ENCODE measurements at regions not wholly inside any gene's neighbourhood (a gene's known extent, or its start where the extent isn't known, plus 50 kb on each side); places are given as distances from the start of the nearest gene placed in this dataset.
"Not testable (repeated sequence)": the region's sequence is repeated elsewhere in the genome, so short reads cannot be mapped to it uniquely, and the experiment has no call there.

DNA sequence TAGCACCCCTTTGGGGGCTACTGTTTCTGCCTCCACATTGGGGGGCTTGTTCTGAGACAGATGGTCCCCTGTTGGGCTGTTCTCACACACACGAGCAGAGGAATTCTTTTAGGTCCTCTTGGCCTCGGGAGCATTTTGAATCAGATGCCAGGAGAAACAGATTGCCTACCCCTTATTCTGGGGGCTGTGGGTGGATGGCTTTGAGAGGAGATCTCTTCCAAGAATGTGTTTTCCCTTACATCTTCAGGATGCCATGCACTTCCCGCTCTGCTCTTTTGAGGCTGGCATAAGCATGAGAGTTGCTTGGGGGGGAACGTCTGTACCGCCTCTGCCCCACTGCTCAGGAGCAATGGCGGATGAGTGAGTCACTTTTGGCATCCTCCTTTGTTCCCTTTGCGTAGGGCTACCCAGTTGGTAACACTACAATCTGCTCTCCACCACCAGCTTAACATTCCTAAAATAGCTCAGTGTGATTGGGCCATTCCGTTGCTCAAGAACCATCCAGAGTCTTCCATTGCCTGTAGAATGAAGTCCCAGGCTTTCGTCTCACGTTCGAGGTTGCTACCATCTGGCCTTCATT lies 154.4 kb downstream of the RPLP1 start:
- no peak for DNase-seq (ENCODE audit: low read depth)
- in situ Hi-C loops (cut with HindIII; ENCODE audit: low pct_unique_long_range_greater_than_20kb, low sequenced_read_pairs) = no loop called here

DNA sequence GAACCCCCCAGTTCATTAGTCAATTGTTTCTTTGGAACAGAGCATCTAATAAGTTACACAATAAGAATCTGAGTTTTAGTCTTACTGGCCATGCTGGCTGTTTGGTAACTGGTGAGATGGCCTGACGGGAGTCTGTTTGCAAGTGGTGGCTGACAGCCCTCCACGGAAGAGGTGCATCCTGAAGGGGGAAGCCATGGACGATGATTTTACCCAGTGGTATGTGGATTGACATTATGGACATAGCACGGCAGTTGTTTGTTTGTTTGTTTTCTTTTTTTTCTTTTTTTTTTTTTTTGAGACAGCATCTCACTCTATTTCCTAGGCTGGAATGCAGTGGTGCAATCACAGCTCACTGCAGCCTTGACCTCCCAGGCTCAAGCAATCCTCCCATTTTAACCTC lies 156.0 kb downstream of the RPLP1 start:
- no peak for DNase-seq (ENCODE audit: low read depth)
- in situ Hi-C loops (cut with HindIII; ENCODE audit: low pct_unique_long_range_greater_than_20kb, low sequenced_read_pairs) = no loop called here

DNA sequence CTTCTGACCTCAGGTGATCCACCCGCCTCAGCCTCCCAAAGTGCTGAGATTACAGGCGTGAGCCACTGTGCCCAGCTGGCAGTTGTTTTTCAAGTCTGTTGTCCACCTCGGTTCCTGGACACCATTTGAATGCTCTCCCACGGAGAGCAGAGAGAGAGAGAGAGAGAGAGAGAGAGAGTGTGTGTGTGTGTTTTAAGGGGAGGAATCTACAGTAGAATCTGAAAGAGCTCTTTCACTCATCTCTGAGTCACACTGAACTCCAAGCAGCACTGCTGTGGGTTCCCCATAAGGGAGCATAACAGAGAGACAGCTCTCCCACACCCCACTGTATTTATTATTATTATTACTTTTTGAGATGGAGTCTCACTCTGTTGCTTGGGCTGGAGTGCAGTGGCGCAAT lies 156.6 kb downstream of the RPLP1 start:
- in situ Hi-C loops (cut with HindIII; ENCODE audit: low pct_unique_long_range_greater_than_20kb, low sequenced_read_pairs) = no loop called here
- peak; percentile 38 for DNase-seq (ENCODE audit: low read depth)

DNA sequence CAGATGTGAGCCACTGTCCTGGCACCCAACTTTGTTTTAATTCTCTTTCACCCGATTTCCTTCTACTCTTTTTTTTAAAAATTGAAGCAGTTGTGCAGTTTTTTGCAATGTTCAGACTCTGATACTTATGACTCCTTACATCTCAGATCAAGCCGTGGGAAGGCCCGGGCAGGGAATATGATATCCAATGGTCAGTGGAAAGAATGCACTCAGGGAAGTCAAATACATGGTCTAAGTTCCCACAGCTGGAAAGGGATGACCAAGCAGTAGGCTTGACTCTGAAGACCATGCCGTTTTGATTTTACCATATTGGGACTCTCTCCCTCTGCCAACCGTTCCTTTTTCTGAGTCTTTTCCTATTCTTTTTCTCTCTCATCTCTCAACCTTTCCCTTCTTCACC lies 157.2 kb downstream of the RPLP1 start:
- DNase-seq (ENCODE audit: low read depth) = no peak
- in situ Hi-C loops (cut with HindIII; ENCODE audit: low pct_unique_long_range_greater_than_20kb, low sequenced_read_pairs) = no loop called here

DNA sequence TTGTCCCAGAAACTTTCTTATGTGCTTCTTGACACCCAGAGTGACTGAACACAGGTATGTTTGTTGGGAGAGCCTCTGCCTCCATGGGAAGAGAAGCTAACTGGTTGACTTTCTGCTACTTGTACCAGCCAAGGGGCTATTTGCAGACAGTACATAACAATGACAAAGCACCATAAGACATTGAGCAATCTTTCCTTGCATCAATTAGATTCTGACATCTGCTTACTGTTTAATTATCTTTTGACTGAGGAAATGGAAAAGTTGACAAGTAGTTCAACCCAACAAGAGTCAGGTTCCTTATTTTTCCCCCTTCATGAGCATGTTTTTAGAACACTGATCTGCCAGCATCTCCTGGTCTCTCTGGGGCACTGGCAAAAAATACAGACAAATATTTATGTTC lies 157.7 kb downstream of the RPLP1 start:
- no peak for DNase-seq (ENCODE audit: low read depth)
- in situ Hi-C loops (cut with HindIII; ENCODE audit: low pct_unique_long_range_greater_than_20kb, low sequenced_read_pairs) = no loop called here

DNA sequence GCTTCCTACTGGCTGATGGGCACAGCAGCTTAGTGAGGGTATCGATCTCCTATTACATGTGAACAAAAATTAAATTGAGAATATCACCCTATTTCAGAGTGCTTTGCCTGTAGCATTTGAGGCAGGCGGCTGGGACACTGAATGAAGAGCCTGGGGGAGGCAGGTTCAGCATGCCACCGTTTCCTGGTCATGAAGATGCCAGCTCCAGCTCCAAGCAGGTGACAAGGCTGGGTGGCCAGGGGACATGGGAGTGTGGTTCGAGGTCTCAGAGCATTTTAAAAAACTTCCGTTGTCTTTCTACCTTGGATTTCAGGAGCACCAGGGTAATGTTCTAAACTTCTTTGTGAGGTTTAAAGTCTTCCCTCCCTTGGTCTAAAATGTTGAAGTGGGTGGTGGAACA lies 158.2 kb downstream of the RPLP1 start:
- no peak for DNase-seq (ENCODE audit: low read depth)
- in situ Hi-C loops (cut with HindIII; ENCODE audit: low pct_unique_long_range_greater_than_20kb, low sequenced_read_pairs) = no loop called here

DNA sequence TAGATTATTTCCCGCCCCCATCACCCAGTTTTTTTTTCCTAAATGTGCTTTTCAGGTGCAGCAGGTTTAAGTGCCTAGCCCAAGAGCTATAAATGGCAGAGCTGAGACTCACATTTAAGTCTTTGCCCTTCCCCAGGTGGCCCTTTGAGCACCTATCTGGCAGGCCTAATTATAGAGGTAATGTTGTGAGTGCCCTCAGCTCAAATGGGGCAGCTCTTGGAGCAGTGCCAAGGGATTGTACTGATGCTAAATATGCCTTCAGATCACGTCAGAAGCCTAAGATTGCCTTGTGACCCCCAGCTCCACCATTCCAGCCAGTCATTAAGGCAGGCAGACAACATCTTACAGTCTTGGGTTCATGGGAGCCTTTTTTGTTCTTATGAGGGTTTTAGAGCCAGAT lies 159.5 kb downstream of the RPLP1 start:
- in situ Hi-C loops (cut with HindIII; ENCODE audit: low pct_unique_long_range_greater_than_20kb, low sequenced_read_pairs) = no loop called here
- no peak for DNase-seq (ENCODE audit: low read depth)

DNA sequence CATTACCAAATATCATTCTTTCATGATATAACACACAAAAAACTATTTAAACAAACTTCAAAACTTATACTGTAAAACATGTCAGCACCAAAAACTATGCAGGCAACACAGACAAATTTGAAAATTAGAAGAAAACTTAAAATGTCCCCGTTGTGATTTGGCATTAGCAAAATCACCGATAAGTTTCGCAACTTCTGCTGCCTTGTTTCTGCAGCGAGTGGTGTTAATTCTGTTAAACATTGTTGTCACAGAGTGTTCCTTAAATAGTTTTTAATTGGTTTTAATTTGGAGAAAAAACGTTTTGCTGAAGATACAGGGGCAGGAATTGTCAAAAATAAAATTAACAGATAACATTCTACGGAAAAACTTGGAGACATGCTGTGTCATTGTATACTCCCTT lies 160.6 kb downstream of the RPLP1 start:
- in situ Hi-C loops (cut with HindIII; ENCODE audit: low pct_unique_long_range_greater_than_20kb, low sequenced_read_pairs) = no loop called here

DNA sequence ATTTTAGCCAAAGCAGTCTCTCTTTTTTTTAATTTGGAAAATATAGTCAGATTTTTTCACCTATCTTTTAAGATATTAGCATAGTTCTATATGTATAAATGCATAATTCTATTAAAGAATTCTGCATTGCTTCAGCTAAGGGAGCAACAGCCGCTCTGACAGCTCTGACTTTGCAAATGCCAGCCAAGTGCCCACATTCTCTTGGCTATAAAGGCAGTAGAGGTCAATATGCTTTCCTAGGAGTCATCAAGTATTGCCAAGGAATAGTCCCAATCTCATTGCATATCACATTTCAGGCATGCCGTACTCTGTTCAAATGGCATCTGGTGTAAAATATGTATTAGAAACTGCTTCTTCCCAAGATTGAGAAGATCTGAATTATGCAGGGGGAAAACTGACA lies 161.4 kb downstream of the RPLP1 start:
- DNase-seq (ENCODE audit: low read depth) = no peak
- in situ Hi-C loops (cut with HindIII; ENCODE audit: low pct_unique_long_range_greater_than_20kb, low sequenced_read_pairs) = no loop called here

More for the DNA sequence above, 160.6 kb downstream of the RPLP1 start:
- DNase-seq (ENCODE audit: low read depth) = no peak

DNA sequence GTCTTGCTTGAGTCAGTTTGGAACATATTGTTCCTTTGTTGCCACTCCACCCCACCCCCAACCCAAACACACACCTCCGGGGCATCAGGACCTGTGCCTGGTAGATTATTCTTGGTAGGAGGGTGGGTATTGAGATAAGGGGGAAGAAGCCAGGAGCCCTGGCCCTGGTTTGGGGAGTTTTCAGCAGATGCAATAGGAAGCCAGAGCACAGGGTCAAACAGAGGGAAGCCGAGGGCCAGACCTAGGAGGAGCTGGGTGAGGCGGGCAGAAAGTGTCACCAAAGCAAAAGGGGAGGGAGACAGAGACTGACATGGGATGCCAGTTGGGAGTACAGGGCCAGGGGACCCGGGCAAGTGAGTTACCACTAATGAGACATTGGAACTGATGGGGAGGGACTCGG lies 163.1 kb downstream of the RPLP1 start:
- in situ Hi-C loops (cut with HindIII; ENCODE audit: low pct_unique_long_range_greater_than_20kb, low sequenced_read_pairs) = no loop called here
- DNase-seq (ENCODE audit: low read depth) = no peak

DNA sequence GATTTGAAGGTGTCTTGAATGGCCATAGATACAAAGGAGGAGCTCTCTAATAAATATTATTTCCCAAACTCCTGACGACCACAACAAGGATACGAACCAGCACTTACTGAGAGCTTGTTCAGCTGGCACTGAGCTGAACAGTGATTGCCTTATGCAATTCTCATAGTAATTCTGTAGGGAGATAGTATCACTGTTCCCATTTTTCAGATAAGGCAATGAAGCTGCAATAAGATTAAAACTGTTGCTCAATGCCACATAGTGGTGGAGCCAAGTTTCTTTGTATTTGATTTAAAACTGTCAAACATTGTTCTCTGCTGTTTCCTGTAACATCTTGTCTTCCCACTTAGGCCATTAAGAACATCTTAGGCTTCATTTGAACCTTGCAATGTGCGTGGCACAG lies 163.9 kb downstream of the RPLP1 start:
- in situ Hi-C loops (cut with HindIII; ENCODE audit: low pct_unique_long_range_greater_than_20kb, low sequenced_read_pairs) = no loop called here

DNA sequence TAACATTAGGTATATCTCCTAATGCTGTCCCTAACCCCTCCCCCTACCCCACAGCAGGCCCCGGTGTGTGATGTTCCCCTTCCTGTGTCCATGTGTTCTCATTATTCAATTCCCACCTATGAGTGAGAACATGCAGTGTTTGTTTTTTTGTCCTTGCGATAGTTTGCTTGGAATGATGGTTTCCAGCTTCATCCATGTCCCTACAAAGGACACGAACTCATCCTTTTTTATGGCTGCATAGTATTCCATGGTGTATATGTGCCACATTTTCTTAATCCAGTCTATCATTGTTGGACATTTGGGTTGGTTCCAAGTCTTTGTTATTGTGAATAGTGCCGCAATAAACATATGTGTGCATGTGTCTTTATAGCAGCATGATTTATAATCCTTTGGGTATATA lies 164.5 kb downstream of the RPLP1 start:
- DNase-seq (ENCODE audit: low read depth); in situ Hi-C loops (cut with HindIII; ENCODE audit: low pct_unique_long_range_greater_than_20kb, low sequenced_read_pairs): not testable (repeated sequence)

More for the DNA sequence above, 163.9 kb downstream of the RPLP1 start:
- DNase-seq (ENCODE audit: low read depth) = no peak

DNA sequence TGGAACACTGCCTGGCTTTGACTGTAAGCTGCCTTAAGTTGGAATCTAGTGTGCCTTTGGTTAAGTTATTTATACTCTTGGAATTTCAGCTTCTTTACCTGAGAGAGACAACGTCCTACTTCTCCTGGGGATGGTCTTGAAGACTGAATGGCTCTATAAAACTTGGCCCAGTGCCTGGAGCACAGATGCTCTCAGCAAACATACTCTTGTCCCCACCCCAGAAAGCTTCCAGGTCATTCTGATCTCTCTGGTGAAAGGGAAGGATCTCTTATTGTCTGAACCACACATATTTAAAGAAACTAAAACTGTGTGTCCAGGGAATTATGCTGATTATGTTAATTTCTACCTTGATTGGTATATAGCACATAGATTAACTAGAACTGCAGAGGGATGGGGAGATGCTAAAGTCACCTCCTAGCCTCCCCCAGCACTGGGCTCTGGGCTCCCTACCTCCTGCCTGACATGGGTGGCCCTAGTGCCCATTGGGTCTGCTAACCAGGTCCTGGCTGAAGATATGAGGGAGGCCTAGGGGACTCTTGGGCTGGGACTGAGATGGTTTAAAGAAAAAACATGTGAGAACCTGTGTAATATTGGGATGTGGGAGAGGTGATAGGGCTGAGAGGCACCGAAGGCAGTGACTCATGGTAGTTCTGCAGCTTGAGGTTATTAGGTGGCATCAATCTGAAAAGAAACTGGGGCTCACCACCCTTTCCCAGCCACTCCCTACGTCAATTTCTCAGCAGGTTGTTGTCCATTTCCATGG lies 171.0 kb downstream of the RPLP1 start:
- in situ Hi-C loops (cut with HindIII; ENCODE audit: low pct_unique_long_range_greater_than_20kb, low sequenced_read_pairs) = no loop called here
- no peak for DNase-seq (ENCODE audit: low read depth)

DNA sequence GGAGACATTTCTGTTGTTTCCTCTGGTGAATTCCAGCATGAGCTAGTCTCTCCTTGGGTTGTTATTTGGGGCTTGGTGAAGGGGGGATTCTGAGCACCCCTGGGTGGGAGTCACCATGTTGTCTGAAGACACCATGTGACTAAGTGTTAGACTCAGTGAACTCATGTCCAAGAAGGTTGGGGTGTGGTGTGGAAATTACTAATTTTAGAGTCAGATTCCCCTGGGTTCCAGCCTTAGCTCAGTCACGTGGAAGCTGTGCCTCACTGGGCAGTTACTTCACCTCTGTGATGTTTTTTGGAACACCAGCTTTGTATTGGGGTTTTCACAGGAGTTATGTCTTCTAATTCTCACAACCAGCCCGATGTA lies 171.5 kb downstream of the RPLP1 start:
- in situ Hi-C loops (cut with HindIII; ENCODE audit: low pct_unique_long_range_greater_than_20kb, low sequenced_read_pairs) = no loop called here
- DNase-seq (ENCODE audit: low read depth) = no peak

DNA sequence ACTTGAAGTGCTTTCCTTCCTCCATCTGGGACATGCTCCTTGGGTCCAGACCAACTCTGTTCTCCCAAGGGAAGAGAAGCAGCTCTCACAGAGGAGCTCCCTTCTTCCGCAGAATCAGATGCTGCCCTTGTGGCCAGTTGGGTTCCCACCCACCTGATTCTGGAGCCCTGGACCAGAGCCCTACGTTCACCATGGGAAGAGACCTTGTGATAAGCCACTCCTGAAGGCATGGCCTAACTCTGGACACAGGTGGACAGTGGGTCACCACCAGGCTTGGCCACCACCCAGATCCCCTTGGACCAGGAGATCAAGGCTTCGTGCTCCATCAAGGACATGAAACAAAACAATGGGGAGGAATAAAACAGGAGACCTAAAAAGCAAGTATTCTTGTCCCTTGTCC lies 172.2 kb downstream of the RPLP1 start:
- in situ Hi-C loops (cut with HindIII; ENCODE audit: low pct_unique_long_range_greater_than_20kb, low sequenced_read_pairs) = no loop called here
- no peak for DNase-seq (ENCODE audit: low read depth)

DNA sequence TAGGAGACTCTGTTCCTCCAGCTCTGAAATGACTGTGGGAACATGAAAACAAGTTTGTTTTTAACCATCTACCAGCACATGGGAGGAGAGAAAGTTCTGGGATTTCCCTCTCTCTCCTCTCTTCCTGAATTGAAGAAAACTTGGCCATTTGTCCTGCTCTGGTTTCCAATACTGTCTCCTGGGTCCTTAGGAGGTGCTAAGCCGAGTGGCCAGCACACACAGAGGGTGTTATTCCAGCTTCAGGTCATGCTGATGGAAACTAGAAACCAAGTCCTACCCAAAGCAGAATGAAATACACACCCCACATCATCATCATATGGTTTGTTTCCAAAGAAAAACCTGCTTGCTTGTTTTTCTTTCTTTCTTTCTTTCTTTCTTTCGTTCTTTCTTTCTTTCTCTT lies 172.7 kb downstream of the RPLP1 start:
- DNase-seq (ENCODE audit: low read depth) = no peak
- in situ Hi-C loops (cut with HindIII; ENCODE audit: low pct_unique_long_range_greater_than_20kb, low sequenced_read_pairs) = no loop called here

DNA sequence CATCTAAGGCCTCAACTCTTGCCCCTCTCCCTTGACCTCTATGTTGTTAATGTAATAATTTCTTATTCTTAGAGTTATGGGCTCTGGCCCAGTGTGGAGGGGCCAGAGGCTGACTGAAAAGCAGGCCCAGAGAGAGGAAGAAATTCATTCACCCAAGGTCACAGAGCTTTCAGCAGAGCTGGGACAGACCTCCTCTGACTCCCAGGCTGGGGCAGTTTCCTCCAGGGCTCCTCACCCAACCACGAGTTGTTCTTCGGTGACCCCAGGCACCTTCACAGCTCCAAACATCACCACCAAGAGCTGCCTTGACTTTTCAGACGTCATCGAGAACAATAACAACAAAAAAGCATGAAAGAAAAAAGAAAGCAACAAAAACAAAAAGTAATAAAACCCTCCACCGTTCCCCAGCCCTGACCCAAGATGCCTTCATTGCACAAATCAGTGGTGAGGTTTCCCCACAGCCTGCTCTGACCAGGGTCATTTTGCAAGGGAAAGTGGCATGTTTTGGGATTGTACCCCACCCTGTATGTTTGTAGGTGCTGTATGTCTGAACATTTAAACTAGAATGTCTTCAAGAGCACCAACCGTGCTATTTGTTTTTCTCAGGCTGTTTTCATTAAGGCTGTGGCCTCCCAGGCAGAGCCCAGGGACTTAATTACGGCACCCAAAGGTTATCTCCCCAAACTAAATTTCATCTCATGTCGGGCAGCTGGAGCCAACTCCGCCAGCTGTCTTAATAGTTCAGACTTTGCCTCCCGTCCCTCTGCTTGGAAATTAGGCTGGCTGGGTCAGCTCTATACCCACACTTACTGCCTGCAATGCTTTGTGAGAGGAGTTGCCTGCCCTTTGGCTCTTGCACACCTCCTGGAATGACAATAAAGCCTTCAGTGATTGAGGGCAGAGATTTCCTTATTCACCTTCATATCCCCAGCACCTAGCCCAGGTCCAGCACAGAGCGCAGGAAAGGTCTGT lies 173.8 kb downstream of the RPLP1 start:
- in situ Hi-C loops (cut with HindIII; ENCODE audit: low pct_unique_long_range_greater_than_20kb, low sequenced_read_pairs) = no loop called here
- DNase-seq (ENCODE audit: low read depth) = no peak

DNA sequence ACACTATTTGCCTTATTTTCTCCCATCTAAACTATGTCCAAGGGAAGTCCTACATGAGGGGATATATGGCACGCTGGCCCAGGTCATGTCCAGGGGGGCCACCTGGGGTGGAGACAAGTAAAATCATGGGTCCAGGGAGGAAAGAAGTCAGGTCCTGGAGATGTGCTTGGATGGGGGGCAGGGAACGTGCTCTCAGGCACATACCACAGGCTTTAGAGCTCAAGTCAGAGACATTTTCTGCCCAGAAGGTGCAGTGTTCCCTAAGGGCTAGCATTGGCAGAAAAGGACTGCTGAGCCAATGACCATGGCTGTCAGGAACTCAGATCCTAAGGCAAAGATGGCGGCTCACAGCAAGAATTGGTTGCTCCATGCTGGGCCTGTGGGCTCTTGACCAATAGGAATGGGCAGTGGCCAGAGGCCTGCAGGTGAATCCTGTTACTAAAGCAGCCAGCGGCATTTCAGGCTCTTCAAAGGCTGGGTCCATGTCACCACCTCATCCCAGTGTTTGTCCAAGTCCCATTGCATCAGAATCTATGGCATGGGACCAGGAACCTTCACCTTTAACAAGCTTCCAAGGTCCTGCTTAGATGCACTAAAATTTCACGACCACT lies 175.0 kb downstream of the RPLP1 start:
- in situ Hi-C loops (cut with HindIII; ENCODE audit: low pct_unique_long_range_greater_than_20kb, low sequenced_read_pairs) = no loop called here

More for the DNA sequence above, 175.0 kb downstream of the RPLP1 start:
- DNase-seq (ENCODE audit: low read depth) = no peak

Data from Caki2 (cell line).